ENCODE measurements at regions not wholly inside any gene's neighbourhood (a gene's known extent, or its start where the extent isn't known, plus 50 kb on each side); places are given as distances from the start of the nearest gene placed in this dataset.

- H3K27ac Mint-ChIP-seq: no peak overlapping the region
- no peak overlapping the region for H3K4me3 Mint-ChIP-seq
- Histone ChIP-seq H4K8ac (replicated peaks; ENCODE audit: insufficient read length, low read depth, low read length) (no peak overlapping the region), H2BK12ac (ENCODE audit: insufficient read length, low read depth, low read length) (no peak overlapping the region), H3K4me1 (ENCODE audit: insufficient read depth, low read length) (peaks cover 15% of the 10 kb centered on the region; the same call in 1 of the 2 replicates), H3T11ph (ENCODE audit: low read length) (no peak overlapping the region), H3K79me2 (ENCODE audit: insufficient read depth, low read length) (no peaks in the 10 kb centered on the region), H3K27ac (ENCODE audit: insufficient read length, low read depth, low read length) (no peak overlapping the region), H4K20me1 (ENCODE audit: control insufficient read depth, insufficient read depth, insufficient read length) (no peaks in the 10 kb centered on the region), H3K18ac (ENCODE audit: insufficient read length, low read depth, low read length) (no peak overlapping the region), H4K5ac (ENCODE audit: insufficient read length, low read depth, low read length) (no peak overlapping the region), H3K14ac (ENCODE audit: insufficient read depth, low read length) (no peak overlapping the region), H3K4me2 (ENCODE audit: insufficient read depth, insufficient read length, low read length) (no peak overlapping the region), H2AFZ (ENCODE audit: low read length) (no peak overlapping the region), H2AK5ac (ENCODE audit: insufficient read length, low read length) (no peak overlapping the region), H2BK5ac (ENCODE audit: insufficient read length, low read length) (no peak overlapping the region), H4K91ac (ENCODE audit: insufficient read length, low read depth, low read length) (no peak overlapping the region), H3K9ac (ENCODE audit: extremely low read depth, insufficient read length, low read length) (no peak overlapping the region), H3K56ac (ENCODE audit: insufficient read length, low read depth, low read length) (no peak overlapping the region), H3K9me3 (ENCODE audit: control insufficient read depth, low read depth, low read length) (no peaks in the 10 kb centered on the region), H3K23ac (ENCODE audit: insufficient read length, low read depth, low read length) (no peak overlapping the region), H3K79me1 (ENCODE audit: insufficient read depth, low read depth, low read length, poor library complexity, severe bottlenecking) (no peaks in the 10 kb centered on the region), H3K23me2 (ENCODE audit: insufficient read length, low read depth, low read length, poor library complexity, severe bottlenecking) (peaks cover 5% of the 10 kb centered on the region), H2BK20ac (ENCODE audit: low read depth, low read length, poor library complexity, severe bottlenecking) (no peak overlapping the region), H3K4ac (ENCODE audit: low read depth, low read length) (no peak overlapping the region), H2BK120ac (ENCODE audit: low read depth, low read length, poor library complexity, severe bottlenecking) (no peak overlapping the region), H3K27me3 (ENCODE audit: insufficient read depth, low read length) (no peaks in the 10 kb centered on the region), H2BK15ac (ENCODE audit: low read depth, low read length) (no peak overlapping the region)
- no CpG with 5 or more reads among the region's 2 CpGs for WGBS (ENCODE audit: extremely low coverage, insufficient read length, low lambda C conversion rate)
- peaks cover 20% of the 10 kb centered on the region for H3K27me3 Mint-ChIP-seq (ENCODE audit: low read depth)
- H3K9me3 Mint-ChIP-seq: peaks cover 3 to 6% of the 10 kb centered on the region in 2 experiments; a peak in 4 of 5 replicates
- peaks cover 0 to 4% (median 2%) of the 10 kb centered on the region in 3 experiments; a peak in 4 of 7 replicates for H3K36me3 Mint-ChIP-seq (ENCODE audit: insufficient read depth in 1 of 3, low read depth in 3 of 3)
- H3K4me1 Mint-ChIP-seq: peaks cover 7 to 10% of the 10 kb centered on the region in 2 experiments; a peak in 3 of 4 replicates
- TF ChIP-seq, protein P1, sequence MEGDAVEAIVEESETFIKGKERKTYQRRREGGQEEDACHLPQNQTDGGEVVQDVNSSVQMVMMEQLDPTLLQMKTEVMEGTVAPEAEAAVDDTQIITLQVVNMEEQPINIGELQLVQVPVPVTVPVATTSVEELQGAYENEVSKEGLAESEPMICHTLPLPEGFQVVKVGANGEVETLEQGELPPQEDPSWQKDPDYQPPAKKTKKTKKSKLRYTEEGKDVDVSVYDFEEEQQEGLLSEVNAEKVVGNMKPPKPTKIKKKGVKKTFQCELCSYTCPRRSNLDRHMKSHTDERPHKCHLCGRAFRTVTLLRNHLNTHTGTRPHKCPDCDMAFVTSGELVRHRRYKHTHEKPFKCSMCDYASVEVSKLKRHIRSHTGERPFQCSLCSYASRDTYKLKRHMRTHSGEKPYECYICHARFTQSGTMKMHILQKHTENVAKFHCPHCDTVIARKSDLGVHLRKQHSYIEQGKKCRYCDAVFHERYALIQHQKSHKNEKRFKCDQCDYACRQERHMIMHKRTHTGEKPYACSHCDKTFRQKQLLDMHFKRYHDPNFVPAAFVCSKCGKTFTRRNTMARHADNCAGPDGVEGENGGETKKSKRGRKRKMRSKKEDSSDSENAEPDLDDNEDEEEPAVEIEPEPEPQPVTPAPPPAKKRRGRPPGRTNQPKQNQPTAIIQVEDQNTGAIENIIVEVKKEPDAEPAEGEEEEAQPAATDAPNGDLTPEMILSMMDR (conservative IDR thresholded peaks at IDR 0.05): no peak
- DNase-seq: no peak
These were observed 65.3 kb downstream of the CPN2 start for GRCh38 chr3:194285850-194286197.

All from H9 (cell line).